Neural progenitor cell (in vitro differentiated cells): ENCODE measurements at regions not wholly inside any gene's neighbourhood (a gene's known extent, or its start where the extent isn't known, plus 50 kb on each side); places are given as distances from the start of the nearest gene placed in this dataset.

Experiments
- DNase-seq: peaks from one replicate; pipeline ENCODE4 v3.0.0-alpha.2; 2016; ENCODE audit warnings: low spot score
- H2AFZ ChIP-seq: fragments of 200-600 bp; sonication (generic); replicated peaks from 2 replicates; pipeline ENCODE4 v1.6.1; 2016; ENCODE audit warnings: antibody characterized with exemption
- H3F3A ChIP-seq: fragments of 200-600 bp; sonication (generic); 2 replicates; pipeline ENCODE4 v1.6.1; 2016; ENCODE audit warnings: antibody characterized with exemption, low read depth
- H3K27ac ChIP-seq: fragments of 200-600 bp; sonication (generic); 2 replicates; pipeline ENCODE4 v1.5.1; 2016; ENCODE audit warnings: mild to moderate bottlenecking
- H3K27me3 ChIP-seq: fragments of 200-600 bp; sonication (generic); 2 replicates; pipeline ENCODE4 v1.6.1; 2016; ENCODE audit warnings: mild to moderate bottlenecking, moderate library complexity
- H3K36me3 ChIP-seq: fragments of 200-600 bp; sonication (generic); 2 replicates; pipeline ENCODE4 v1.5.1; 2016
- H3K4me1 ChIP-seq: fragments of 200-600 bp; sonication (generic); 2 replicates; pipeline ENCODE4 v1.6.1; 2016; ENCODE audit warnings: mixed run types
- H3K4me2 ChIP-seq: fragments of 200-600 bp; sonication (generic); 2 replicates; pipeline ENCODE4 v1.6.1; 2016
- H3K4me3 ChIP-seq: fragments of 200-600 bp; sonication (generic); 2 replicates; pipeline ENCODE4 v1.5.1; 2016
- H3K79me2 ChIP-seq: fragments of 200-600 bp; sonication (generic); 2 replicates; pipeline ENCODE4 v1.6.1; 2016; ENCODE audit warnings: low read depth
- H3K9ac ChIP-seq: fragments of 200-600 bp; sonication (generic); 2 replicates; pipeline ENCODE4 v1.6.1; 2016
- H3K9me3 ChIP-seq: fragments of 200-600 bp; sonication (generic); 2 replicates; pipeline ENCODE4 v1.5.1; 2016; ENCODE audit warnings: low read depth
- H4K20me1 ChIP-seq: fragments of 200-600 bp; sonication (generic); 2 replicates; pipeline ENCODE4 v1.6.1; 2016; ENCODE audit warnings: low read depth
- H3K27ac Mint-ChIP-seq: 3 replicates; pipeline ENCODE4 v1.8.0; 2021; ENCODE audit warnings: mixed read lengths
- H3K27me3 Mint-ChIP-seq: 2 replicates; pipeline ENCODE4 v1.8.0; 2022; ENCODE audit warnings: low read depth, mild to moderate bottlenecking, inconsistent platforms, moderate library complexity, mixed read lengths; ENCODE audit not compliant: insufficient read depth
- H3K36me3 Mint-ChIP-seq: 3 replicates; pipeline ENCODE4 v1.8.0; 2021; ENCODE audit warnings: mixed read lengths
- H3K4me1 Mint-ChIP-seq: 3 replicates; pipeline ENCODE4 v1.8.0; 2021; ENCODE audit warnings: mixed read lengths
- H3K4me3 Mint-ChIP-seq: 3 replicates; pipeline ENCODE4 v1.8.0; 2021; ENCODE audit warnings: mild to moderate bottlenecking, moderate library complexity, mixed read lengths
- H3K9me3 Mint-ChIP-seq: 3 replicates; pipeline ENCODE4 v1.8.0; 2020; ENCODE audit warnings: mixed read lengths
- CTCF ChIP-seq: fragments of 200-600 bp; sonication (generic); IDR thresholded peaks from 2 replicates; pipeline ENCODE4 v1.5.1; 2017; ENCODE audit warnings: antibody characterized with exemption, mild to moderate bottlenecking
- EZH2 ChIP-seq: fragments of 200-600 bp; sonication (generic); IDR thresholded peaks from 2 replicates; pipeline ENCODE4 v1.6.1; 2017; ENCODE audit warnings: antibody characterized with exemption, mild to moderate bottlenecking, moderate library complexity
- EZH2phosphoT487 ChIP-seq: fragments of 200-600 bp; sonication (generic); IDR thresholded peaks from 2 replicates; pipeline ENCODE4 v1.6.1; 2017; ENCODE audit warnings: antibody characterized with exemption

- Mint-ChIP-seq H3K4me3 (no peak overlapping the region), H3K4me1 (no peaks in the 10 kb centered on the region), H3K27me3 (no peaks in the 10 kb centered on the region), H3K27ac (no peak overlapping the region), H3K36me3 (no peaks in the 10 kb centered on the region), H3K9me3 (no peaks in the 10 kb centered on the region)
- no peaks in the 10 kb centered on the region for H4K20me1 ChIP-seq
- H3K4me1 ChIP-seq, result peaks cover 5% of the 10 kb centered on the region
- H3K27ac ChIP-seq, result no peak overlapping the region
- H2AFZ ChIP-seq, result no peak overlapping the region
- H3K27me3 ChIP-seq, result no peaks in the 10 kb centered on the region
- no peak for DNase-seq
- no peak for TF ChIP-seq EZH2
- TF ChIP-seq EZH2phosphoT487, result no peak
- TF ChIP-seq CTCF, result no peak
- no peak overlapping the region for H3K9ac ChIP-seq
- H3K4me3 ChIP-seq, result no peak overlapping the region
- no peak overlapping the region for H3K4me2 ChIP-seq
- H3K79me2 ChIP-seq, result no peaks in the 10 kb centered on the region
- no peaks in the 10 kb centered on the region for H3K36me3 ChIP-seq
- H3K9me3 ChIP-seq, result no peaks in the 10 kb centered on the region
- H3F3A ChIP-seq, result no peaks in the 10 kb centered on the region
Observed at GRCh38 chr6:17047889-17048288, 54.0 kb upstream of the STMND1 start.

- no peak for TF ChIP-seq EZH2
- TF ChIP-seq CTCF, result no peak
- no peak for TF ChIP-seq EZH2phosphoT487
- Histone ChIP-seq H3K27ac (no peak overlapping the region), H3K4me3 (no peak overlapping the region), H3K27me3 (no peaks in the 10 kb centered on the region), H2AFZ (peak overlapping the region; percentile 17), H3K79me2 (no peaks in the 10 kb centered on the region), H3K4me2 (no peak overlapping the region), H3K4me1 (peaks cover 10% of the 10 kb centered on the region), H3K9ac (no peak overlapping the region), H4K20me1 (no peaks in the 10 kb centered on the region), H3F3A (no peaks in the 10 kb centered on the region), H3K9me3 (no peaks in the 10 kb centered on the region), H3K36me3 (no peaks in the 10 kb centered on the region)
- no peaks in the 10 kb centered on the region for H3K9me3 Mint-ChIP-seq
- H3K27ac Mint-ChIP-seq, result no peak overlapping the region
- H3K4me1 Mint-ChIP-seq, result peaks cover 6% of the 10 kb centered on the region
- no peak overlapping the region for H3K4me3 Mint-ChIP-seq
- no peaks in the 10 kb centered on the region for H3K27me3 Mint-ChIP-seq
- no peaks in the 10 kb centered on the region for H3K36me3 Mint-ChIP-seq
- no peak for DNase-seq
Observed at GRCh38 chr6:17045581-17046322, 56.1 kb upstream of the STMND1 start.

- no peak overlapping the region for H3K4me3 Mint-ChIP-seq
- H3K27me3 Mint-ChIP-seq, result no peaks in the 10 kb centered on the region
- no peaks in the 10 kb centered on the region for H3K27me3 ChIP-seq
- H2AFZ ChIP-seq, result peak overlapping the region; percentile 59
- no peaks in the 10 kb centered on the region for H3K36me3 Mint-ChIP-seq
- no peak for TF ChIP-seq CTCF
- no peak for DNase-seq
- H3K9me3 Mint-ChIP-seq, result no peaks in the 10 kb centered on the region
- H3F3A ChIP-seq, result no peaks in the 10 kb centered on the region
- H3K4me3 ChIP-seq, result no peak overlapping the region
- no peak overlapping the region for H3K9ac ChIP-seq
- no peak overlapping the region for H3K27ac Mint-ChIP-seq
- H3K4me2 ChIP-seq, result peak overlapping the region; percentile 35
- no peaks in the 10 kb centered on the region for H3K79me2 ChIP-seq
- no peaks in the 10 kb centered on the region for H3K36me3 ChIP-seq
- H3K9me3 ChIP-seq, result no peaks in the 10 kb centered on the region
- peaks cover 6% of the 10 kb centered on the region for H3K4me1 Mint-ChIP-seq
- H3K4me1 ChIP-seq, result peaks cover 10% of the 10 kb centered on the region
- no peak overlapping the region for H3K27ac ChIP-seq
- H4K20me1 ChIP-seq, result no peaks in the 10 kb centered on the region
Observed at GRCh38 chr6:17043148-17043522, 58.7 kb upstream of the STMND1 start.
